ENCODE measurements at regions not wholly inside any gene's neighbourhood (a gene's known extent, or its start where the extent isn't known, plus 50 kb on each side); places are given as distances from the start of the nearest gene placed in this dataset.
"Not testable (repeated sequence)": the region's sequence is repeated elsewhere in the genome, so short reads cannot be mapped to it uniquely, and the experiment has no call there.

DNA sequence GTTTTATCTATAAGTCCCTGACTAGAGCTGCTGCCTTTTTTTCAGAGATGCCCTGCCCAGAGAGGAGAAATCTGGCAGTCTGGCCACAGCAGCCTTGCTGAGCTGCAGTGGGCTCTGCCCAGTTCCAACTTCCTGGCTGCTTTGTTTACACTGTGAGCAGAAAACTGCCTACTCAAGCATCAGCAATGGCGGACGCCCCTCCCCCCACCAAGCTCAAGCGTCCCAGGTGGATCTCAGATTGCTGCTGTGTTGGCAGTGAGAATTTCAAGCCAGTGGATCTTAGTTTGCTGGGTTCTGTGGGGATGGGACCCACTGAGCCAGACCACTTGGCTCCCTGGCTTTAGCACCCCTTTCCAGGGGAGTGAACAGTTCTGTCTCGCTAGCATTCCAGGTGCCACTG is 247.9 kb upstream of the PGRMC2 start:
- H3K27ac Mint-ChIP-seq; ATAC-seq (replicated peaks in 1 of 4); H3K9me3 ChIP-seq; H3K4me3 ChIP-seq (ENCODE audit: control insufficient read depth in 1 of 2, extremely low read depth in 1 of 2, low read length in 1 of 2); H3K4me1 ChIP-seq (ENCODE audit: control insufficient read depth in 1 of 2, extremely low read depth in 1 of 2, insufficient read depth in 2 of 2, low read length in 2 of 2); DNase-seq; H3K4me3 Mint-ChIP-seq; H3K9me3 Mint-ChIP-seq; H3K4me1 Mint-ChIP-seq; H3K36me3 ChIP-seq (ENCODE audit: control insufficient read depth in 2 of 2, extremely low read depth in 1 of 2, insufficient read depth in 1 of 2, low read length in 1 of 2); CTCF ChIA-PET; H3K27ac ChIP-seq (ENCODE audit: low read length); H3K36me3 Mint-ChIP-seq: not testable (repeated sequence)
- H3K27me3 Mint-ChIP-seq: peaks cover 10 to 11% of the 10 kb centered on the region in 2 donors
- POLR2A ChIA-PET: interaction anchor here in 1 of 2 donors (0.7 kb wide), 1 partner anchor 711 kb away, joined by 4 read pairs; no protein-coding TSS in a partner anchor
- no CpG with 5 or more reads among the region's 4 CpGs for WGBS (ENCODE audit: insufficient coverage)
- H3K27me3 ChIP-seq (replicated peaks in 1 of 2; ENCODE audit: control insufficient read depth in 2 of 2, extremely low read depth in 1 of 2, insufficient read depth in 2 of 2, low read length in 1 of 2): peaks cover 0 to 19% of the 10 kb centered on the region in 2 experiments

DNA sequence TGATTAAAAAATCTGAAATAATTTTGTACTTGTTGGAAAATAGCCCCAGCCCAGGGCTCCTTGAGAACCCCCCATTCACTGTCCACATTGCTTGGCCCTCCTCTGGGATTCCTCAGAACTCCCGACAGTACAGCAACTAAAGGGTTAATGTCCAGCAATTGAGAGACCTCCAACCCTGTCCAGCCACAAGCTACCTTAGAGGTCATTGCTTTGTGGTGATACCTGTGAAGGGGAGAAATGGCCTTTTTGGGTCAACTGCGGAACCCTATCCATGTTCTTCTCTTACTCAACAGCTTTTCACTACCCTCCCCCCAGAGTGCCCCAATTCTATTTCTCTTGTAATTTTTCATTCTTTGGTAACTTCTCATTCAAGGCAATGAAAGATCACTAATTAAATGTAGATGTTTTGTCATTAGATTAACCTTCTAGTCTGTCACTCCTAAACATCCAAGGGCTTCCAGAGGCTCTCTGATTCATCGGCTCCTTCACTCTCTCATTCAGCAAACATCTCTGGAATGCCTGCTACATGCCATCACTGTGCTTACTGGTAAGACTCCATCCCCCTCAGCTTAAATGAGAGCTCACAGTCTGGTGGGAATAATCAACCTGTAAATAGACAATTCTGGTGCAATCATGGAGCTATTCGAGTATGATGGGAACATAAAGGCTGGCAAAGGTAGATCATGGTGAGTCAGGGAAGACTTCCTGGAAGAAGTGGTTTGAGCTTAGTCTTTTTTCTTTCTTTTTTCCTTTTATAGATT is 241.4 kb upstream of the PGRMC2 start:
- ATAC-seq (replicated peaks in 1 of 4) (no peak), DNase-seq (no peak)
- Histone ChIP-seq H3K9me3 (no peaks in the 10 kb centered on the region), H3K4me1 (ENCODE audit: control insufficient read depth in 1 of 2, extremely low read depth in 1 of 2, insufficient read depth in 2 of 2, low read length in 2 of 2) (no peaks in the 10 kb centered on the region), H3K36me3 (ENCODE audit: control insufficient read depth in 2 of 2, extremely low read depth in 1 of 2, insufficient read depth in 1 of 2, low read length in 1 of 2) (no peaks in the 10 kb centered on the region), H3K4me3 (ENCODE audit: control insufficient read depth in 1 of 2, extremely low read depth in 1 of 2, low read length in 1 of 2) (no peak overlapping the region), H3K27ac (ENCODE audit: low read length) (no peak overlapping the region), H3K27me3 (replicated peaks in 1 of 2; ENCODE audit: control insufficient read depth in 2 of 2, extremely low read depth in 1 of 2, insufficient read depth in 2 of 2, low read length in 1 of 2) (no peaks in the 10 kb centered on the region)
- Mint-ChIP-seq H3K4me1 (no peaks in the 10 kb centered on the region), H3K36me3 (no peaks in the 10 kb centered on the region), H3K9me3 (no peaks in the 10 kb centered on the region), H3K4me3 (no peak overlapping the region), H3K27ac (no peak overlapping the region), H3K27me3 (peaks cover 6 to 9% of the 10 kb centered on the region in 2 donors)
- no CpG with 5 or more reads among the region's 4 CpGs for WGBS (ENCODE audit: insufficient coverage)
- ChIA-PET CTCF (interaction anchor here in 1 of 2 donors (0.6 kb wide), 1 partner anchor 338 kb away, joined by 7 read pairs; no protein-coding TSS in a partner anchor), POLR2A (interaction anchor here in 1 of 2 donors (0.6 kb wide), 1 partner anchor 1564 kb away, joined by 5 read pairs; no protein-coding TSS in a partner anchor)

GRCh38 chr4:128527946-128528576 is 240.4 kb upstream of the PGRMC2 start:
- Mint-ChIP-seq H3K4me1 (no peaks in the 10 kb centered on the region), H3K4me3 (no peak overlapping the region), H3K36me3 (no peaks in the 10 kb centered on the region), H3K27me3 (peaks cover 5 to 13% of the 10 kb centered on the region in 2 donors), H3K9me3 (no peaks in the 10 kb centered on the region), H3K27ac (no peak overlapping the region)
- Histone ChIP-seq H3K4me3 (ENCODE audit: control insufficient read depth in 1 of 2, extremely low read depth in 1 of 2, low read length in 1 of 2) (no peak overlapping the region), H3K4me1 (ENCODE audit: control insufficient read depth in 1 of 2, extremely low read depth in 1 of 2, insufficient read depth in 2 of 2, low read length in 2 of 2) (no peaks in the 10 kb centered on the region), H3K36me3 (ENCODE audit: control insufficient read depth in 2 of 2, extremely low read depth in 1 of 2, insufficient read depth in 1 of 2, low read length in 1 of 2) (no peaks in the 10 kb centered on the region), H3K27ac (ENCODE audit: low read length) (no peak overlapping the region), H3K27me3 (replicated peaks in 1 of 2; ENCODE audit: control insufficient read depth in 2 of 2, extremely low read depth in 1 of 2, insufficient read depth in 2 of 2, low read length in 1 of 2) (no peaks in the 10 kb centered on the region), H3K9me3 (no peaks in the 10 kb centered on the region)
- ATAC-seq (replicated peaks in 1 of 4) (no peak), DNase-seq (no peak)
- CTCF ChIA-PET: interaction anchor here in 1 of 2 donors (0.6 kb wide), 1 partner anchor 337 kb away, joined by 7 read pairs; no protein-coding TSS in a partner anchor
- WGBS (ENCODE audit: insufficient coverage): no CpG with 5 or more reads among the region's 4 CpGs
- POLR2A ChIA-PET: interaction anchor here (0.6 to 0.7 kb wide), 2 partner anchors 26 to 1565 kb away, joined by 3 to 5 read pairs; no protein-coding TSS in a partner anchor

DNA sequence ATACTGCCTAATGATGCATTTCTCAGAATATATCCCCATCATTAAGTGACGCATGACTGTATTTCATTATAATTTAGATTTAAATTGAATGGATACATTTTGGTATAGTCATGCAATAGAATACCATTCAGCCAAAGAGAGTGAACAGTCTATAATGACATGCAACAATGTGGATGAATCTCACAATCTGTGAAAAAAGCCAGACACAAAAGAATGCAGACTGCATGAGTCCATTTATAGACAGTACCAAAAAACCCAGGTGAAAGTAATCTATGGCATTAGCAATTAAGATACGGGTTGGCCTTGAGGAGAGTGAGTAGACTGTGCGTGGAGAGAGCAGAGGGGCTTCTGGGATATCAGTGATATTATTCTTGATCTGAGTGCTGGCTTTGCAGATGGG is 239.7 kb upstream of the PGRMC2 start:
- no peak for ATAC-seq (replicated peaks in 1 of 4)
- H3K4me3 Mint-ChIP-seq: no peak overlapping the region
- 100% methylated on average over 1 of the region's 3 CpGs for WGBS (ENCODE audit: insufficient coverage)
- H3K4me1 Mint-ChIP-seq: no peaks in the 10 kb centered on the region
- peaks cover 7 to 12% of the 10 kb centered on the region in 2 donors for H3K27me3 Mint-ChIP-seq
- CTCF ChIA-PET: no interaction called here
- Histone ChIP-seq H3K4me3 (ENCODE audit: control insufficient read depth in 1 of 2, extremely low read depth in 1 of 2, low read length in 1 of 2) (no peak overlapping the region), H3K9me3 (no peaks in the 10 kb centered on the region), H3K36me3 (ENCODE audit: control insufficient read depth in 2 of 2, extremely low read depth in 1 of 2, insufficient read depth in 1 of 2, low read length in 1 of 2) (no peaks in the 10 kb centered on the region), H3K27ac (ENCODE audit: low read length) (no peak overlapping the region), H3K4me1 (ENCODE audit: control insufficient read depth in 1 of 2, extremely low read depth in 1 of 2, insufficient read depth in 2 of 2, low read length in 2 of 2) (no peaks in the 10 kb centered on the region), H3K27me3 (replicated peaks in 1 of 2; ENCODE audit: control insufficient read depth in 2 of 2, extremely low read depth in 1 of 2, insufficient read depth in 2 of 2, low read length in 1 of 2) (no peaks in the 10 kb centered on the region)
- POLR2A ChIA-PET: no interaction called here
- no peaks in the 10 kb centered on the region for H3K36me3 Mint-ChIP-seq
- no peaks in the 10 kb centered on the region for H3K9me3 Mint-ChIP-seq
- H3K27ac Mint-ChIP-seq: no peak overlapping the region
- DNase-seq: no peak

GRCh38 chr4:128525992-128526630 is 238.5 kb upstream of the PGRMC2 start:
- Mint-ChIP-seq H3K27ac (no peak overlapping the region), H3K9me3 (no peaks in the 10 kb centered on the region), H3K4me3 (no peak overlapping the region), H3K4me1 (no peaks in the 10 kb centered on the region), H3K27me3 (peaks cover 11 to 19% of the 10 kb centered on the region in 2 donors), H3K36me3 (no peaks in the 10 kb centered on the region)
- Histone ChIP-seq H3K27ac (ENCODE audit: low read length) (no peak overlapping the region), H3K4me1 (ENCODE audit: control insufficient read depth in 1 of 2, extremely low read depth in 1 of 2, insufficient read depth in 2 of 2, low read length in 2 of 2) (no peaks in the 10 kb centered on the region), H3K4me3 (ENCODE audit: control insufficient read depth in 1 of 2, extremely low read depth in 1 of 2, low read length in 1 of 2) (no peak overlapping the region), H3K27me3 (replicated peaks in 1 of 2; ENCODE audit: control insufficient read depth in 2 of 2, extremely low read depth in 1 of 2, insufficient read depth in 2 of 2, low read length in 1 of 2) (no peaks in the 10 kb centered on the region), H3K36me3 (ENCODE audit: control insufficient read depth in 2 of 2, extremely low read depth in 1 of 2, insufficient read depth in 1 of 2, low read length in 1 of 2) (no peaks in the 10 kb centered on the region), H3K9me3 (no peaks in the 10 kb centered on the region)
- ChIA-PET CTCF (no interaction called here), POLR2A (no interaction called here)
- WGBS (ENCODE audit: insufficient coverage): no CpG with 5 or more reads among the region's 1 CpG
- ATAC-seq (replicated peaks in 1 of 4) (no peak), DNase-seq (no peak)

DNA sequence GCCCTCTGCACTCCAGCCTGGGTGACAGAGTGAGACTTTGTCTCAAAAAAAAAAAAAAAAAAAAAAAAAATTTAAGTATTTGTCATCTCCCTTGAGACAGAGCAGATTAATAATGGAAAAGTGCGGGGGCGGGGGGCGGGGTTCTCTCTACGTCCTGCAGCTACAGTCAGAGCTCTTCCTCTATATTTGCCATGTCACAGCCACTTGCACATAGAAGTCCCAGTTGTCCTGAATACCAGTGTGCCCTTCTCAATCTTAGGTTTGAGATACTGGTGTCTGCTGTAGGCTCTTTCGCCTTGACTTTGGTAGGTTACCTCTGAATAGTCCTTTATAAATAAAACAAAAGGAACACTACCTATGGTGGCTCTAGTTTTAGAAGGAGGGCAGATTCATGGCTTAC is 237.8 kb upstream of the PGRMC2 start:
- Mint-ChIP-seq H3K9me3 (no peaks in the 10 kb centered on the region), H3K36me3 (no peaks in the 10 kb centered on the region)
- POLR2A ChIA-PET: no interaction called here

More for the DNA sequence above, 237.8 kb upstream of the PGRMC2 start:
- no CpG with 5 or more reads among the region's 5 CpGs for whole genome bisulfite sequencing (ENCODE audit: insufficient coverage)
- Mint-ChIP-seq H3K4me1 (no peaks in the 10 kb centered on the region), H3K4me3 (no peak overlapping the region), H3K27ac (no peak overlapping the region), H3K27me3 (peaks cover 12 to 19% of the 10 kb centered on the region in 2 donors)
- no peaks in the 10 kb centered on the region for H3K27me3 ChIP-seq (replicated peaks in 1 of 2; ENCODE audit: control insufficient read depth in 2 of 2, extremely low read depth in 1 of 2, insufficient read depth in 2 of 2, low read length in 1 of 2)
- H3K4me3 ChIP-seq (ENCODE audit: control insufficient read depth in 1 of 2, extremely low read depth in 1 of 2, low read length in 1 of 2): no peak overlapping the region
- DNase-seq (no peak), ATAC-seq (replicated peaks in 1 of 4) (no peak)
- CTCF ChIA-PET: no interaction called here
- no peak overlapping the region for H3K27ac ChIP-seq (ENCODE audit: low read length)
- H3K9me3 ChIP-seq: no peaks in the 10 kb centered on the region
- no peaks in the 10 kb centered on the region for H3K4me1 ChIP-seq (ENCODE audit: control insufficient read depth in 1 of 2, extremely low read depth in 1 of 2, insufficient read depth in 2 of 2, low read length in 2 of 2)
- H3K36me3 ChIP-seq (ENCODE audit: control insufficient read depth in 2 of 2, extremely low read depth in 1 of 2, insufficient read depth in 1 of 2, low read length in 1 of 2): no peaks in the 10 kb centered on the region

Measured in T-cell (primary cell).